Endothelial cell of umbilical vein (primary cell): ENCODE measurements at regions not wholly inside any gene's neighbourhood (a gene's known extent, or its start where the extent isn't known, plus 50 kb on each side); places are given as distances from the start of the nearest gene placed in this dataset.

ENCODE experiments used
- BruUV-seq: library from RNA; stranded (reverse); fragments of 400-500 nt; replicated peaks from 2 replicates; lab custom pipeline; 2021; lab: Mats Ljungman, UMichigan
- CTCF ChIA-PET: fragments of 300-600, 350-600 bp; sonication (Branson Sonifier 250); formaldehyde crosslinking; loops from one replicate; lab custom pipeline; 2021; ENCODE audit warnings: antibody characterized with exemption, inconsistent platforms; lab: Charles Lee
- POLR2A ChIA-PET: fragments of 300-600, 350-600 bp; sonication (Branson Sonifier 250); formaldehyde crosslinking; loops from one replicate; lab custom pipeline; 2021; ENCODE audit warnings: antibody characterized with exemption, inconsistent platforms; lab: Charles Lee
- DNase-seq: peaks from one replicate; pipeline ENCODE4 v3.0.0-alpha.2; 2011; ENCODE audit warnings: low read depth, low spot score
- FAIRE-seq: peaks from 2 replicates; lab custom pipeline; 2011; peaks lifted over from hg19 to GRCh38; lab: Jason Lieb, UNC
- H2AFZ ChIP-seq: 2 replicates; pipeline ENCODE4 v1.6.0; 2012; ENCODE audit warnings: low read depth, low read length, control low read depth, inconsistent platforms
- H3K27ac ChIP-seq: 2 replicates; pipeline ENCODE4 v1.5.1; 2011; ENCODE audit warnings: low read depth, mild to moderate bottlenecking, control low read depth, low read length, moderate library complexity; ENCODE audit not compliant: insufficient read depth
- H3K27me3 ChIP-seq, 2 experiments: 2 replicates each; pipeline versions ENCODE4 v1.6.0 to v1.6.1; 2011; ENCODE audit warnings: low read length in 2 of 2, mixed read lengths in 1 of 2; ENCODE audit not compliant: control insufficient read depth in 2 of 2, insufficient read depth in 2 of 2
- H3K36me3 ChIP-seq, 2 experiments: 2 replicates in 1 of 2; 3 replicates in 1 of 2; pipeline ENCODE4 v1.5.1; 2011; ENCODE audit warnings: low read length in 2 of 2, mild to moderate bottlenecking in 1 of 2, moderate library complexity in 1 of 2; ENCODE audit not compliant: control insufficient read depth in 2 of 2, insufficient read depth in 2 of 2; ENCODE audit errors: extremely low read depth in 1 of 2
- H3K4me1 ChIP-seq: 3 replicates; pipeline ENCODE4 v1.5.1; 2011; ENCODE audit warnings: mild to moderate bottlenecking, low read length; ENCODE audit not compliant: control insufficient read depth, insufficient read depth; ENCODE audit errors: extremely low read depth
- H3K4me2 ChIP-seq: 2 replicates; pipeline ENCODE4 v1.6.1; 2011; ENCODE audit warnings: low read length, control low read depth, mixed read lengths; ENCODE audit not compliant: insufficient read depth
- H3K4me3 ChIP-seq, 3 experiments: fragments of 200-600 bp in 1 of 3; sonication (generic), shearing (Covaris generic) in 1 of 3; replicated peaks in 1 of 3; 2 replicates each; pipeline ENCODE4 v1.5.1; 2011 to 2016; ENCODE audit warnings: control low read depth in 3 of 3, low read length in 3 of 3, mild to moderate bottlenecking in 2 of 3, inconsistent platforms in 1 of 3, low read depth in 1 of 3, moderate library complexity in 1 of 3; ENCODE audit not compliant: insufficient read depth in 1 of 3
- H3K79me2 ChIP-seq: 2 replicates; pipeline ENCODE4 v1.6.0; 2012; ENCODE audit warnings: low read length, inconsistent platforms; ENCODE audit not compliant: control insufficient read depth, insufficient read depth
- H3K9ac ChIP-seq: replicated peaks from 2 replicates; pipeline ENCODE3; 2011; ENCODE audit warnings: low read length, control low read depth; ENCODE audit not compliant: insufficient read depth; ENCODE audit errors: extremely low read depth
- H3K9me1 ChIP-seq: replicated peaks from 3 replicates; pipeline ENCODE4 v1.6.0; 2011; ENCODE audit warnings: mild to moderate bottlenecking, low read length; ENCODE audit not compliant: control insufficient read depth, insufficient read depth; ENCODE audit errors: extremely low read depth
- H3K9me3 ChIP-seq: replicated peaks from 2 replicates; pipeline ENCODE4 v1.5.1; 2012; ENCODE audit warnings: low read length, inconsistent platforms; ENCODE audit not compliant: control insufficient read depth, insufficient read depth
- H4K20me1 ChIP-seq: replicated peaks from 2 replicates; pipeline ENCODE3; 2011; ENCODE audit warnings: mild to moderate bottlenecking, low read length; ENCODE audit not compliant: control insufficient read depth, insufficient read depth; ENCODE audit errors: extremely low read depth
- CTCF ChIP-seq, 2 donors: IDR thresholded peaks; 1 replicate in 1 of 2; 2 replicates in 1 of 2; pipeline ENCODE4 v1.5.1; 2011; ENCODE audit warnings: low read length in 2 of 2, mild to moderate bottlenecking in 2 of 2, moderate library complexity in 2 of 2, control low read depth in 1 of 2, inconsistent platforms in 1 of 2, low read depth in 1 of 2; ENCODE audit not compliant: insufficient read depth in 1 of 2; ENCODE audit errors: extremely low read depth in 1 of 2
- EZH2 ChIP-seq: IDR thresholded peaks from 2 replicates; pipeline ENCODE4 v1.6.1; 2012; ENCODE audit warnings: borderline replicate concordance, low read depth, mild to moderate bottlenecking, moderate library complexity, low read length, inconsistent platforms; ENCODE audit not compliant: severe bottlenecking
- FOS ChIP-seq: IDR thresholded peaks from 2 replicates; pipeline ENCODE4 v1.6.1; 2011; ENCODE audit warnings: mild to moderate bottlenecking, low read length, moderate library complexity, borderline replicate concordance; ENCODE audit not compliant: insufficient read depth
- GATA2 ChIP-seq: IDR thresholded peaks from 2 replicates; pipeline ENCODE4 v1.7.0; 2011; ENCODE audit warnings: low read depth, mild to moderate bottlenecking, moderate library complexity, mixed read lengths, low read length; ENCODE audit not compliant: insufficient read length, insufficient read depth
- JUN ChIP-seq: IDR thresholded peaks from 2 replicates; pipeline ENCODE4 v1.6.1; 2011; ENCODE audit warnings: borderline replicate concordance, low read depth; ENCODE audit not compliant: insufficient read length, insufficient read depth
- MAX ChIP-seq: IDR thresholded peaks from 2 replicates; pipeline ENCODE4 v1.6.1; 2011; ENCODE audit not compliant: insufficient read depth, insufficient read length
- MYC ChIP-seq: IDR thresholded peaks from one replicate; pipeline ENCODE4 v1.6.1; 2011; ENCODE audit warnings: mild to moderate bottlenecking, low read depth, low read length
- POLR2A ChIP-seq: IDR thresholded peaks from 2 replicates; pipeline ENCODE4 v1.6.1; 2012; ENCODE audit warnings: low read depth, mild to moderate bottlenecking, control low read depth, low read length
- POLR2AphosphoS5 ChIP-seq: IDR thresholded peaks from 2 replicates; pipeline ENCODE4 v1.6.1; 2012; ENCODE audit warnings: low read depth, mild to moderate bottlenecking, control low read depth, low read length, moderate library complexity; ENCODE audit not compliant: insufficient read depth
- dilution Hi-C: fragments of 300-500 bp; cut with MboI; formaldehyde crosslinking; loops from one replicate; pipeline ENCODE4 v1.15.0; 2019; ENCODE audit warnings: low sequenced_read_pairs; ENCODE audit not compliant: extremely low pct_ligation_motif_present
- intact Hi-C: fragments of 100-400 bp; cut with micrococcal nuclease; formaldehyde crosslinking; loops from one replicate; pipeline ENCODE4 v1.10.0; 2022

- BruUV-seq: no TSS peak
- no peak overlapping the region for H2AFZ ChIP-seq
- H3K9ac ChIP-seq: no peak overlapping the region
- H4K20me1 ChIP-seq: no peaks in the 10 kb centered on the region
- H3K79me2 ChIP-seq: no peaks in the 10 kb centered on the region
- FAIRE-seq (no peak), DNase-seq (no peak)
- ChIA-PET CTCF (no interaction called here), POLR2A (no interaction called here)
- dilution Hi-C loops: no loop called here
- intact Hi-C loops: no loop called here
- no peaks in the 10 kb centered on the region for H3K27me3 ChIP-seq
- H3K27ac ChIP-seq: no peak overlapping the region
- TF ChIP-seq MYC (no peak), JUN (no peak), CTCF (IDR thresholded peaks at IDR 0.05; ENCODE audit: extremely low read depth in 1 of 2, insufficient read depth in 1 of 2, low read depth in 1 of 2, low read length in 2 of 2) (no peak), GATA2 (no peak), POLR2AphosphoS5 (no peak), EZH2 (no peak)
- H3K4me2 ChIP-seq: no peak overlapping the region
- H3K9me1 ChIP-seq: no peaks in the 10 kb centered on the region
- no peaks in the 10 kb centered on the region for H3K9me3 ChIP-seq
- no peak overlapping the region for H3K4me3 ChIP-seq
- H3K4me1 ChIP-seq: peaks cover 20% of the 10 kb centered on the region
- H3K36me3 ChIP-seq: no peaks in the 10 kb centered on the region
These were observed 52.9 kb upstream of the ZNF217 start for GRCh38 chr20:53646550-53646949.

GRCh38 chr20:53645582-53645897, 51.9 kb upstream of the ZNF217 start:
- no peak overlapping the region for H3K4me3 ChIP-seq
- ChIA-PET CTCF (interaction anchor here (1.2 kb wide), 1 partner anchor 270 kb away, joined by 3 read pairs; no protein-coding TSS in a partner anchor), POLR2A (no interaction called here)
- no peaks in the 10 kb centered on the region for H3K79me2 ChIP-seq
- dilution Hi-C loops: no loop called here
- peaks cover 20% of the 10 kb centered on the region for H3K4me1 ChIP-seq
- intact Hi-C loops: no loop called here
- H2AFZ ChIP-seq: no peak overlapping the region
- no peaks in the 10 kb centered on the region for H3K27me3 ChIP-seq
- no peak overlapping the region for H3K9ac ChIP-seq
- H3K4me2 ChIP-seq: no peak overlapping the region
- no TSS peak for BruUV-seq
- DNase-seq: no peak
- H3K9me3 ChIP-seq: no peaks in the 10 kb centered on the region
- no peak for FAIRE-seq
- TF ChIP-seq POLR2A (no peak), EZH2 (no peak), FOS (no peak), POLR2AphosphoS5 (no peak), MYC (no peak), CTCF (IDR thresholded peaks at IDR 0.05; ENCODE audit: extremely low read depth in 1 of 2, insufficient read depth in 1 of 2, low read depth in 1 of 2, low read length in 2 of 2) (no peak), MAX (no peak)
- H4K20me1 ChIP-seq: no peaks in the 10 kb centered on the region
- no peaks in the 10 kb centered on the region for H3K9me1 ChIP-seq
- H3K27ac ChIP-seq: no peak overlapping the region
- no peaks in the 10 kb centered on the region for H3K36me3 ChIP-seq
